ACHN (cell line): ENCODE measurements at regions not wholly inside any gene's neighbourhood (a gene's known extent, or its start where the extent isn't known, plus 50 kb on each side); places are given as distances from the start of the nearest gene placed in this dataset.
"Not testable (repeated sequence)": the region's sequence is repeated elsewhere in the genome, so short reads cannot be mapped to it uniquely, and the experiment has no call there.

Experiments
- DNase-seq: peaks from one replicate; pipeline ENCODE4 v3.0.0-alpha.2; 2015
- in situ Hi-C: cut with HindIII; loops from 2 replicates; pipeline ENCODE4 v1.10.0; 2017; ENCODE audit warnings: low sequenced_read_pairs, low pct_ligation_motif_present, low pct_unique_long_range_greater_than_20kb

DNA sequence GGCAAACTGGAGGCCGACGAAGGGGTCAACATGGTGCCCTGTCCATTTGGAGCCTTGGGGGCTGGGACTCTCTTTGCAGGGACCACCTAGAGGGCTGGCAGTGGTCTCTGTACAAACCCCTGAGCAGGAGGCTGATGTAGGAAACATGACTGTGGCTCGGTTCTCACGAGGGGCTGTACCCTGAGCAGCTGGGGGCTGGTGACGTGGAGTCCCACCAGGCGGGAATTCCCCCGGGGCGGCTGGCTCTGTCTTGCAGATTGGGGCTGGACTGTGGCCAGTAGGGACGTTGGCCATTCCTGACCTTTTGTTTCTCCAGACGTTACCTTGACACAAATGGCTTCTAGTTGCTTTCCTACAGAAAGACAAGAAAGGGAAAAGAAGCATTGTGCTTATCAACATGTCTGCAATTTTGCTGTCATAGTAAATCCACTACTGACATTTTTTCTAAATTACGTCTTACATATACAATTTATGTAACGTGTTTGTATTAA is 115.6 kb upstream of the PRKX start:
- in situ Hi-C loops: not testable (repeated sequence)

GRCh38 chrX:3828378-3829040 is 115.1 kb upstream of the PRKX start:
- in situ Hi-C loops, DNase-seq: not testable (repeated sequence)

More for the DNA sequence above, 115.6 kb upstream of the PRKX start:
- DNase-seq: not testable (repeated sequence)

DNA sequence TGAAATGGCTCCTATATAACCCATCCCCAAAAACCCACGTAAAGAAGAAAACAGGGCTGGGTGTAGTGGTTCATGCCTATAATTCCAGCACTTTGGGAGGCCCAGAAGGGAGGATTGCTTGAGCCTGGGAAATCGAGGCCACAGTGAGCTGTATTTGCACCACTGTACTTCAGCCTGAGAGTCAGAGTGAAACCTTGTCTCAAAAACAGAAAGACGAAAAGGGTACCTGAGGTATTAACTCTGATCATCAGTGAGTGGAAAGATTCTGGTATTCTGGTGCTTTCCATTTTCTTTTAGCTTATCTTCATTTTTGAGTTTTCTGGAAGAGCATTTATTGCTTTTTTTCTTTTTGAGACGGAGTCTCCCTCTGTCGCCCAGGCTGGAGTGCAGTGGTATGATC is 110.6 kb upstream of the PRKX start:
- DNase-seq, in situ Hi-C loops: not testable (repeated sequence)

GRCh38 chrX:3820167-3820566 is 106.7 kb upstream of the PRKX start:
- peak; percentile 7 for DNase-seq
- in situ Hi-C loops: no loop called here

GRCh38 chrX:3817480-3817879 is 104.0 kb upstream of the PRKX start:
- DNase-seq, in situ Hi-C loops: not testable (repeated sequence)

- in situ Hi-C loops: no loop called here
- DNase-seq: peak; percentile 35
These were observed 102.6 kb upstream of the PRKX start for GRCh38 chrX:3815896-3816664.

- in situ Hi-C loops: no loop called here
- DNase-seq: peak; percentile 37
These were observed 98.2 kb upstream of the PRKX start for GRCh38 chrX:3811331-3812311.

GRCh38 chrX:3807906-3808305 is 94.5 kb upstream of the PRKX start:
- DNase-seq: no peak
- in situ Hi-C loops: no loop called here

DNA sequence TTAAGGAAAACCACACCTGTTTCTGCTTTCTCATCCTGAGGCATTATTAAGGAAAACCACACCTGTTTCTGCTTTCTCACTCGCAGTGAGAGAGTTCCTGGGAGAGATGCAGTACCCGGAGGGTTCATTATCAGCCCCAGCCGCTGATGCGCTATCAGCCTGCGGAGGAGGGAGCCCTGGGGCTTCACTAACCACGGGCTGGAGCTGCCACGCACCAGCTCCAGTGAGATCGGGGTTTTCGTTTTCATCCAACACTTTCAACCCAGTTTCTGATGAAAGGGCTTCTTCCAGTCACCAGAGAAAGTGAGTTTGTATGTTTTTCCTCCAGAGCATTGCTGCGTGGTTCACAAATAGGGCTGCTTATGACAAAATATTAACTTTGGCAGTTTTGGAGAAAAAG is 93.2 kb upstream of the PRKX start:
- in situ Hi-C loops: no loop called here
- no peak for DNase-seq

DNA sequence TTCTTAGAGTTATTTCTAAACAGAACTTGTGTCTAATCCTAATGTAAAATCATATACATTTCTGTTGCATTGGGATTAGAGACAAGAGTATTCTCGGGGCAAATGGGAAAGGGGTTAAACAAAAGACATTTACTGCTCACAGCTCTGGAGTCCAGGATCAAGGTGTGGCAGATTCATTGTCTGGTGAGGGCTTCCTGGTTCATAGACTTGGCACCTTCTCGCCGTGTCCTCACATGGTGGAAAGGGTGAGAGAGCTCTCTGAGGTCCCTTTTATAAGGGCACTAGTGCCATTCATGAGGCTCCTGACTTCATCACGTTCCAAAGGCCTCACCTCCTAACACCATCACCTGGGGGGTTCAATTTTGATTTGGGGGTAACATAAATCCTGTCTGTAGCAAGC is 90.3 kb upstream of the PRKX start:
- no peak for DNase-seq
- in situ Hi-C loops: no loop called here

DNA sequence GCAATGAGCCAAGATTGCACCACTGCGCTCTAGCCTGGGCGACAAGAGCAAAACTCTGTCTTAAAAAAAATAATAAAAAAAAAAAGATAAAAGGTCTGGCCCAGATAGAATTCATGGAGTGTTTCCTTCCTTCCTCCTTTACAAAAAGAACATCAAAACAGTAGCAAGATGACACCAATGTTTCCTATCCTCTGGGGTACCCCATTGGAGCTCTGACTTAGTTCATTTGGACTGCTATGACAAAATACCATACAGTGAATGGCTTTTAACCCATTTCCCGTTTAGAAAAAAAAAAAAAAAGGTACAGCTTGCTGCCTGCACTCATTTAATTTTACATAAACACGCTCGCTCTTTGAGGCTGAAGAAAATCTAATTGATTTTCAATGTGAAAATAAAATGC is 89.9 kb upstream of the PRKX start:
- DNase-seq: no peak
- in situ Hi-C loops: no loop called here

- DNase-seq, in situ Hi-C loops: not testable (repeated sequence)
These were observed 82.0 kb upstream of the PRKX start for GRCh38 chrX:3795411-3795810.

DNA sequence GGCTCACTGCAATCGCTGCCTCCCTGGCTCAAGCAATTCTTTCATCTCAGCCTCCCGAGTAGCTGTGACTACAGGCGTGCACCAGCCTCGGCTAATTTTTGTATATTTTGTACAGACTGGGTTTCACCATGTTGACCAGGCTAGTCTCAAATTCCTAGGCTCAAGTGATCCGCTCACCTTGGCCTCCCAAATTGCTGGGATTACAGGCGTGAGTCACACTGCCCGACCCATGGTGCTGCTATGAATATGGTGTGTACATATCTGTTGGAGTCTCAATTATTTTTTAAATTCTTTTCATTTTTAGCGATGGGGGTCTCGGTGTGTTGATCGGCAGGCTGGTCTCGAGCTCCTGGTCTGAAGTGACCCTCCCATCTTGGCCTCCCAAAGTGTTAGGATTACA is 78.0 kb upstream of the PRKX start:
- DNase-seq: no peak
- in situ Hi-C loops: no loop called here

DNA sequence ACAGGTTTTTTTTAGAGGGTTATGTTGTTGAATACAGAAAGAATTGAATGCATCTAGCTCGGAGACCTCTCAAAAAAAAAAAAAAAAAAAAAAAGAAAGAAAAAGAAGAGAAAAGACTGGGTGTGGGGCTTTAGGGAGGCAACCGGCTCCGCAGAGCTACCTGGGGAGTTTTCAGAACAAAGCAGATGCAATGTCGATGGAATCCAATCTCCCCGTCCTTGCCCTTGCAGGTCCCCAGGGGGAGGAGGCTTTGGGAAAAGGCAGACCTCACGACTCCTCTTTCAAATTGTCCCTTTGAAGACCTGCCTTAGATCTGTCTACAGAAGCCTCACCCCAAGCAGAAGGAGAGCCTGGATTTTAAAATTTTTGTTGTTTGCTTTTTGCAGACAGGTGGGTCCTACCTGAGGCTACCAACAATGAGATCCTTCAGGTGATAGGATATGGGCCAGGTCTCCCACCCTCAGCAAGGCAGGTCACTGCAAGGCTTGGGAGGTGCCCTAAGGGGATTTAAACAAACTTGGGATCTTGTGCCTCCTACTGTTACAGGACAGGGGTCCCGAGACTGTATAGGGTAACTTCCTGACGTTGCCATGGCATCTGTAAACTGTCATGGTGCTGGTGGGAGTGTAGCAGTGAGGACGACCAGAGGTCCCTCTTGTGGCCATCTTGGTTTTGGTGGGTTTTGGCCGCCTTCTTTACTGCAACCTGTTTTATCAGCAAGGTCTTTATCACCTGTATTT is 75.2 kb upstream of the PRKX start:
- in situ Hi-C loops: no loop called here
- DNase-seq: no peak

DNA sequence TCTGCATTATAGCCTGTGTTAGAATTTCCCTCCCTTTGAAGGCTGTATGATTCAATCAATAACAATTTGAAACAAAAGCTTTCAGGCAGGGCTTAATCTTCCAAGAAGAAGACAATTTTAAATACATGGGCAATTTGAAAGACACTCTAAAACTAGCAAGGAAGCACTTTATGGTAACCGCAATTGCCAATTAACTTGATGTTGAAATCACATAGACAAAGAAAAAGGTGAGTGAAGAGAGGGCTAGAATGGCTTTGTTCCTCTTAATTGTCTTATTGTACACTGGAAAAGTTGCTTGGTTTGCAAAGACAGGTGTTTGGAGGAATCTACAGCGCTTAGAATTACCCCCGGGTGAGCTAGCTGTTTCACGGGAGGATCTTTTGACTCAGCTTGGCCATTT is 74.4 kb upstream of the PRKX start:
- DNase-seq: no peak
- in situ Hi-C loops: no loop called here

DNA sequence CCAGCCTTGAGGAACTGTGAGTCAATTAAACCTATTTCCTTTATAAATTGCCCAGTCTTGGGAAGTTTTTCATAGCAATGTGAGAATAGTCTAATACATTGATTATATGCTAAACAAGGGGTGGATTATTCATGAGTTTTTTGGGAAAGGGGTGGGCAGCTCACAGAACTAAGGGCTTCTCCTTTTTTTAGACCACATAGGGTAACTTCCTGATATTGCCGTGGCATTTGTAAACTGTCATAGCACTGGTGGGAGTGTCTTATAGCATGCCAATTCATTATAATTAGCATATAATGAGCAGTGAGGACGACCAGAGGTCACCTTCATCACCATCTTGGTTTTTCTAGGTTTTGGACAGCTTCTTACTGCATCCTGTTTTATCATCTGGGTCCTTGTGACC is 72.4 kb upstream of the PRKX start:
- in situ Hi-C loops, DNase-seq: not testable (repeated sequence)

DNA sequence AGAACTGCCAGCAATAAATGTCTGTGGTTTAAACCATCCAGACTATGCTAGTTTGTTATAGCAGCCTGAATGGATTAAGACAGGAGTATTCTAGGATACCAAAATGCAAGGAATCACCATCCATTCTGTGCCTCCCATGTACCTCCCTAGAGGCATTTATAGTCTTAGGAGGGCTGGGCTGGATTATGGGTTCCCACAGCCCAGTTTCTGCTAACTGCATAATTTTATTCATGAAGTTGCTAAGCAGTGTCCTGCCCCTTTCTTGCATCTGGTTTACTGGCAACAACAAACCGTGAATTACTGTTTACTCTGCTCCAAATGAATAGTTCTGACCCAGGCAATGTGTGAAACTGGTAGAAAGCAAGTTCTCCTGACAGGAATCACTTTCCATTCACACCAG is 67.1 kb upstream of the PRKX start:
- no peak for DNase-seq
- in situ Hi-C loops: no loop called here

DNA sequence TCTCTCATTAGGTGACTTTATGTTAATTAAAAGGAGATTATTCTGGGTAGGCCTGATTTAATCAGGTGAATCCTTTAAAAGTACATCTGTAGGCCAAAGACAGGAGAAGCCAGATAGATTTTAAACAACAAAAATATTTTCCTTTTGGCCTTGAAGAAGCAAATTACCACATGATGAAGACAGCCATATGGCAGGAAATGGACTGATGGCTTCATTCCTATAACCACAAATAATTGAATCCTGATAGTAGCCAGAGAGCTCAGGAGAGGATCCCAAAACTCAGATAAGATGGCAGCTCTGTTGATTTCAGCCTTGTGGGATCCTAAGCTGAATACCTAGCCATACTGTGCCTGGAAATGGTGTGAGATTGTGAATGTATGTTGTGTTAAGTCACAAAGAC is 66.1 kb upstream of the PRKX start:
- no peak for DNase-seq
- in situ Hi-C loops: no loop called here
